ENCODE measurements at regions not wholly inside any gene's neighbourhood (a gene's known extent, or its start where the extent isn't known, plus 50 kb on each side); places are given as distances from the start of the nearest gene placed in this dataset.

- intact Hi-C loops (cut with micrococcal nuclease; ENCODE audit: unreplicated experiment) = no loop called here
- Histone ChIP-seq H2AFZ (ENCODE audit: low read length) (no peak overlapping the region), H3K4me1 (ENCODE audit: insufficient read depth, low read length) (no peaks in the 10 kb centered on the region), H3K9ac (ENCODE audit: insufficient read depth, low read depth, low read length) (no peak overlapping the region), H4K20me1 (ENCODE audit: insufficient read depth, low read length) (no peaks in the 10 kb centered on the region), H3K9me3 (ENCODE audit: low read length) (no peaks in the 10 kb centered on the region), H3K4me3 (replicated peaks in 1 of 3; ENCODE audit: insufficient read depth in 1 of 3, low read depth in 2 of 3, low read length in 3 of 3) (no peak overlapping the region), H3K36me3 (replicated peaks in 1 of 2; ENCODE audit: control insufficient read depth in 1 of 2, insufficient read depth in 2 of 2, low read length in 2 of 2) (no peaks in the 10 kb centered on the region), H3K27me3 (ENCODE audit: control insufficient read depth in 1 of 2, insufficient read depth in 2 of 2, low read length in 2 of 2) (no peaks in the 10 kb centered on the region; a peak in 1 of 5 replicates), H3K27ac (ENCODE audit: extremely low read length, insufficient read depth, low read length) (no peak overlapping the region), H3K79me2 (ENCODE audit: insufficient read depth, low read length) (no peaks in the 10 kb centered on the region), H3K4me2 (ENCODE audit: low read depth, low read length) (no peak overlapping the region)
- ATAC-seq (no peak), DNase-seq (ENCODE audit: low spot score) (no peak), FAIRE-seq (no peak)
- CTCF ChIA-PET (ENCODE audit: low intra/inter-chr PET ratio, low total read pairs) = no interaction called here
- POLR2A ChIA-PET = no interaction called here
- BruUV-seq (replicated peaks) = no TSS peak
- in situ Hi-C loops (cut with HindIII; ENCODE audit: extremely low pct_ligation_motif_present, low pct_unique_long_range_greater_than_20kb) = no loop called here
- no peak for TF ChIP-seq SIN3B (IDR thresholded peaks at IDR 0.05; ENCODE audit: low read length)
- no peak for TF ChIP-seq ZBTB43 (CRISPR knock-in tag; conservative IDR thresholded peaks at IDR 0.05)
- TF ChIP-seq ELF3 (CRISPR knock-in tag; IDR thresholded peaks at IDR 0.05) = no peak
- no peak for TF ChIP-seq ZNF34 (CRISPR knock-in tag; IDR thresholded peaks at IDR 0.05; ENCODE audit: borderline replicate concordance)
- TF ChIP-seq NCOA5 (CRISPR knock-in tag; IDR thresholded peaks at IDR 0.05) = no peak
- no peak for TF ChIP-seq ZNF318 (CRISPR knock-in tag; IDR thresholded peaks at IDR 0.05)
- TF ChIP-seq CBX2 (IDR thresholded peaks at IDR 0.05; ENCODE audit: low read depth, low read length) = no peak
- TF ChIP-seq CBX2 (CRISPR knock-in tag; IDR thresholded peaks at IDR 0.05; ENCODE audit: low read depth) = no peak
- no peak for TF ChIP-seq ZNF629 (CRISPR knock-in tag; conservative IDR thresholded peaks at IDR 0.05)
- no peak for TF ChIP-seq ZFY (CRISPR knock-in tag; IDR thresholded peaks at IDR 0.05)
- no peak for TF ChIP-seq ARID3A (IDR thresholded peaks at IDR 0.05; ENCODE audit: low read depth, low read length)
- no peak for TF ChIP-seq ZFP36 (IDR thresholded peaks at IDR 0.05; ENCODE audit: borderline replicate concordance, low read depth, low read length, partially characterized antibody)
- no peak for TF ChIP-seq ZNF235 (CRISPR knock-in tag; IDR thresholded peaks at IDR 0.05; ENCODE audit: borderline replicate concordance)
- no peak for TF ChIP-seq PATZ1 (CRISPR knock-in tag; IDR thresholded peaks at IDR 0.05)
Observed at GRCh38 chr2:236739663-236740062, 170.0 kb downstream of the ACKR3 start.

Data from HepG2 (cell line).